ENCODE measurements at regions not wholly inside any gene's neighbourhood (a gene's known extent, or its start where the extent isn't known, plus 50 kb on each side); places are given as distances from the start of the nearest gene placed in this dataset.
"Not testable (repeated sequence)": the region's sequence is repeated elsewhere in the genome, so short reads cannot be mapped to it uniquely, and the experiment has no call there.

DNA sequence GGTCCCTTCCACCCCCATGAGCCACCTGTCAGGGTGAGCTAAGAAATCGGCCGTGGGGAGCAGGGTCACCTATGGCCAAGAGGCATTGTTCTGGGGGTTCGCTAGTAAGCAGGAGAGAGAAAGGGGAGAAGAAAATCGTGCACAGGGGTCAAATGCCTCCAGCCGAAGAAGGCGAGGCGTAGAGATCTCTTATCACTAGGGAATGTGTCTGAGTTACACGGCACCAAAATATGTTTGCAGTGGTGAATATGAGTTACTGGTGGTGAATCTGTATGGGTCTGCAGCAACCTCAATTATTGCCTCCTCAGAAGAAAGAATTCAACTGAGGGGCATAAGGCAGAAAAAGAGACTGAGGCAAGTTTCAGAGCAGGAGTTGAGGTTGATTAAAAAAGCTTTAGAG is 54.2 kb upstream of the RABGAP1L start:
- DNase-seq (ENCODE audit: low spot score): no peak

DNA sequence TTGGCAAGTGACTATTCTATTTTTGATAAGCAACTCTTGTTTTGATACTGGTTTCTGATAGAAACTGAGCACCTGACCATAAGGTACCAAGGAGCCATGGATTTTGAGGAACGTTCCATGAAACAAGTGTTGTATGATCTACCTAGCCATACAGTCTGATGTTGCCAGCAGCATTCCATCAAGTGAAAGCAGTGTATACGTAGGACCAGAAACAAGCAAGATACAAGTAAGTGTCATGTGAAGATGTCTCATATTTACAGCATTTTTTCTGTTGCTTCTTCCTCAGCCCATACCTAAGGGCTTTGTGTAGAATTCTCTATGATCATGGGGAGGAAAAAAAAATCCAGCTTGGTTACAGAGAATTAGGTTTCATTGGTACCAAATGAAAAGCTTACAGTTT is 55.6 kb upstream of the RABGAP1L start:
- DNase-seq (ENCODE audit: low spot score): no peak

DNA sequence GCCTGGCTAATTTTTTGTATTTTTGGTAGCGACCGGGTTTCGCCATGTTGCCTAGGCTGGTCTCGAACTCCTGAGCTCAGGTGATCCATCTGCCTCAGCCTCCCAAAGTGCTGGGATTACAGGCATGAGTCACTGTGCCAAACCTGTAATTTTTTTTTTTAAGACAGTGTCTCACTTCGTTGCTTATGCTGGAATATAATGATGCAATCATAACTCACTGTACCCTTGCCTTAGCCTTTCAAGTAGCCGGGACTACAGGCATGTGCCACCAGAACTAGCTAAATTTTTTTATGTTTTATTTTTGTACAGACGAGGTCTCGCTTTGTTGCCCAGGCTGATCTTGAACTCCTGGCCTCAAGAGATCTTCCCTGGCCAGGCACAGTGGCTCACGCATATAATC is 57.3 kb upstream of the RABGAP1L start:
- not testable (repeated sequence) for DNase-seq (ENCODE audit: low spot score)

GRCh38 chr1:174097426-174097825 is 61.9 kb upstream of the RABGAP1L start:
- DNase-seq (ENCODE audit: low spot score): no peak

DNA sequence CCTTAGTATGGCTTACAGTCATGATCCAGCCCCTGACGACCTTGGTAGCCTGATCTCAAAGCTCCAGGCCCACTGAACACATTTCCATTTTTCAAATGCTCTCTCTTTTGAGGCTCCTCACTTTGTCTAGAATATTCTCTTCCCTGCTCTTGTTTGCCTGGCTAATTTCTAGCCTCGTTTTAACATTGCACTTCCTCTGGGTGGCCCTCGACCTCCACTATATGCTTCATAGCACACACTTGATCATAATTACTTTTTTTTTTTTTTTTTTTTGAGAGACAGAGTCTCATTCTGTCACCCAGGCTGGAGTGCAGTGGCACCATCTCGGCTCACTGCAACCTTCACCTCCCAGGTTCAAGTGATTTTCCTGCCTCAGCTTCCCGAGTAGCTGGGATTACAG is 65.5 kb upstream of the RABGAP1L start:
- DNase-seq (ENCODE audit: low spot score): peak; percentile 43

GRCh38 chr1:174090471-174090870 is 68.3 kb upstream of the RC3H1 start:
- DNase-seq (ENCODE audit: low spot score): peak; percentile 57

GRCh38 chr1:174080819-174081218 is 58.7 kb upstream of the RC3H1 start:
- no peak for DNase-seq (ENCODE audit: low spot score)

- no peak for DNase-seq (ENCODE audit: low spot score)
Measured at GRCh38 chr1:174079796-174080195, 57.6 kb upstream of the RC3H1 start.

DNA sequence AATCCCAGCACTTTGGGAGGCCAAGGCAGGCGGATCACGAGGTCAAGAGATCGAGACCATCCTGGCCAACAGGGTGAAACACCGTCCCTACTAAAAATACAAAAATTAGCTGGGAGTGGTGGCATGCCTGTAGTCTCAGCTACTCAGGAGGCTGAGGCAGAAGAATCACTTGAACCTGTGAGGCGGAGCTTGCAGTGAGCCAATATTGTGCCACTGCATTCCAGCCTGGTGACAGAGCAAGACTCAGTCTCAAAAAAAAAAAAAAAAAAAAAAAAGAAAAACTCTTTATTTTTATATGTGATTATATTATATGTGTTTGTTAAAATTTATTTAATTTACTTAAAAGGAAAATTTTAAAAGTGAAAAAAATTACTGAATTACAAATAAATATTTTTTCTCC is 56.8 kb upstream of the RC3H1 start:
- DNase-seq (ENCODE audit: low spot score): not testable (repeated sequence)

GRCh38 chr1:174077749-174078490 is 55.8 kb upstream of the RC3H1 start:
- DNase-seq (ENCODE audit: low spot score): no peak

- DNase-seq (ENCODE audit: low spot score): no peak
Measured at GRCh38 chr1:174075245-174075692, 53.1 kb upstream of the RC3H1 start.

- DNase-seq (ENCODE audit: low spot score): no peak
Measured at GRCh38 chr1:174074757-174075156, 52.6 kb upstream of the RC3H1 start.

DNA sequence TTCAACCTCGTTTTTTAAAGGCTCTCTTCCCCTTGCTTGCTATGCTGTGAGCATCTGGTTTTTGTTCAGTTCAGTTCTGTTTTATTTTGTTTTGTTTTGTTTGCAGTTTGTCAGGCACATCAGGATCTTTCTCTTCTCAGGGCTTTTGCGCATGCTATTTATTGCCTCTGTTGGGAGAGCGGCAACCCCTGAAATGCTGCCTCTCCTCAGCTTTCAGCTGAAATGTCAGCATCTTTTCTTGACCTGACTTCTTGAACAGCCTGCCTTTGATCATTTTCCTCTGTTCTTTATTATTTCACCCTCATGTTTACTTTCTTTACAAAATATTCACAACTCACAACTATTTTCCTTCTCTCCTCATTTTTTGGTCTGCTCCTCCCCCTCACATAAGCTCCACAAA is 50.4 kb upstream of the RC3H1 start:
- DNase-seq (ENCODE audit: low spot score): no peak

Data from D341Med (cell line).